ENCODE measurements at regions not wholly inside any gene's neighbourhood (a gene's known extent, or its start where the extent isn't known, plus 50 kb on each side); places are given as distances from the start of the nearest gene placed in this dataset.
"Not testable (repeated sequence)": the region's sequence is repeated elsewhere in the genome, so short reads cannot be mapped to it uniquely, and the experiment has no call there.

DNA sequence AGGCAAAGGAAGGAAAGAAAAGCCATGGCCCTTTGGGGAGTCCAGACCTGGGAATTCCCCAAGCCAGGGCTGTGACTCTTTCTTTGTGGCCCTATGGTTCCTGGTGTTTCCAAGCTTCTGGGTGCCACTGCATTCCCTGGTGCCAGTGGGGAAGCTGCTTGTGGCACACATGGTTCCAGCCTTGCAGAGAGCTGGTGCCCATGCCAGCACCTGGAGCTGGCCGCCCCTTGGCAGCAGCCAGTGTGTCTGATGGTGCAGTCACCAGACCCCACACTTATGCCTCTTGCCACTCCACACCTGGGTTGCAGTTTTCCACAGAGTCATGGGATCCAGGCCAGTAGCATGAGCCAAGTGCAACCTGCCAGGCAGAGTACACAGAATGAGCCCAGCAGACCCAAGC, 1495.3 kb upstream of the NUDT12 start:
- H3K27me3 ChIP-seq (ENCODE audit: control insufficient read depth in 2 of 2, insufficient read depth in 2 of 2, low read length in 2 of 2): no peaks in the 10 kb centered on the region
- H3K27ac ChIP-seq (ENCODE audit: low read depth in 2 of 2, low read length in 2 of 2): no peak overlapping the region
- no peaks in the 10 kb centered on the region for H3K9me3 ChIP-seq (ENCODE audit: control insufficient read depth in 2 of 2, low read length in 2 of 2)
- H3K36me3 ChIP-seq (ENCODE audit: control insufficient read depth in 2 of 2, insufficient read depth in 2 of 2, low read length in 2 of 2): no peaks in the 10 kb centered on the region
- H3K4me1 ChIP-seq (ENCODE audit: control insufficient read depth in 2 of 2, insufficient read depth in 2 of 2, low read length in 2 of 2): no peaks in the 10 kb centered on the region
- no peak overlapping the region for H3K4me3 ChIP-seq (ENCODE audit: low read length in 2 of 2)
- H3K9ac ChIP-seq (ENCODE audit: low read depth in 1 of 2, low read length in 2 of 2): no peak overlapping the region

DNA sequence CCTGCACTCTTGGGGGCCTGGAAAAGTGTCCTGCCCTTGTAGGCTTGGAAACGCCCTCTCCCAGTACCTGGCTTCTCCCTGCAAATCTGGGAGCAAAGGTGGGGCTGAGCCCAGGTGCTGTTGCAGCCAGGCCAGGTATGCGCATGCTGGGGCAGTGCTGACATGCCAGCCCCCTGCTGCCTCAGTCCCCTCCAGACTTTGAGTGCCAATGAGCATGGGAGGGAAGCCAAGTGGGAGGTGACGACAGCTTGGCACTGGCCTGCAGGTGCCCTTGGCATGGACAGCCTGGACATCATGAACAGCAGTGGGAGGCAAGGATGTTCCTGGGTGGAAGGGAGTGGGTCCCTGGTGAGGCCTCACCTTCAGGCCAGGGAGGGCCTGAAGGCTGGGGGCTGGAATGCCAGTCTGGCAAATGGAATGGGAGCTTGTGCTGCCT, 1494.4 kb upstream of the NUDT12 start:
- Histone ChIP-seq H3K9ac (ENCODE audit: low read depth in 1 of 2, low read length in 2 of 2) (no peak overlapping the region), H3K4me1 (ENCODE audit: control insufficient read depth in 2 of 2, insufficient read depth in 2 of 2, low read length in 2 of 2) (no peaks in the 10 kb centered on the region), H3K9me3 (ENCODE audit: control insufficient read depth in 2 of 2, low read length in 2 of 2) (no peaks in the 10 kb centered on the region), H3K4me3 (ENCODE audit: low read length in 2 of 2) (no peak overlapping the region), H3K36me3 (ENCODE audit: control insufficient read depth in 2 of 2, insufficient read depth in 2 of 2, low read length in 2 of 2) (no peaks in the 10 kb centered on the region), H3K27me3 (ENCODE audit: control insufficient read depth in 2 of 2, insufficient read depth in 2 of 2, low read length in 2 of 2) (no peaks in the 10 kb centered on the region), H3K27ac (ENCODE audit: low read depth in 2 of 2, low read length in 2 of 2) (no peak overlapping the region)

DNA sequence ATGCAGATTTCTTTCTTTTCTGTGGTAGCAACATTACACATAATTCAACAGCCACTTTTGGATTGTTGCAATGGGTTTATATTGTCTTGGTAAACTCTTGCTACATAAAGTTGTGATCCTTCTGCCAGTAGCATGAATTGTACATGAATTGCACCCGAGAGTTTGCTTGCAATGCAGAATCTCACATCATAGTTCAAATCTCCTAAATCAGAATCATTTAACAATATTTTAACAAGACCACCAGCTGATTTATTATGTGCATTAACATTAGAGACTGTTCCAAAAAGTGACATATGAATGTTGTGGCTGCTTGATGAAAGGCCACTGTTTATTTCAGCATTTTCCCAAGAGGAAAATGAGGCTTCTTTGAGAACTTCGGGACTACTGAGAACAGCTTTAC, 1491.8 kb upstream of the NUDT12 start:
- Histone ChIP-seq H3K27ac (ENCODE audit: low read depth in 2 of 2, low read length in 2 of 2) (no peak overlapping the region), H3K9me3 (ENCODE audit: control insufficient read depth in 2 of 2, low read length in 2 of 2) (no peaks in the 10 kb centered on the region), H3K27me3 (ENCODE audit: control insufficient read depth in 2 of 2, insufficient read depth in 2 of 2, low read length in 2 of 2) (no peaks in the 10 kb centered on the region), H3K4me1 (ENCODE audit: control insufficient read depth in 2 of 2, insufficient read depth in 2 of 2, low read length in 2 of 2) (no peaks in the 10 kb centered on the region), H3K9ac (ENCODE audit: low read depth in 1 of 2, low read length in 2 of 2) (no peak overlapping the region), H3K4me3 (ENCODE audit: low read length in 2 of 2) (no peak overlapping the region), H3K36me3 (ENCODE audit: control insufficient read depth in 2 of 2, insufficient read depth in 2 of 2, low read length in 2 of 2) (no peaks in the 10 kb centered on the region)

DNA sequence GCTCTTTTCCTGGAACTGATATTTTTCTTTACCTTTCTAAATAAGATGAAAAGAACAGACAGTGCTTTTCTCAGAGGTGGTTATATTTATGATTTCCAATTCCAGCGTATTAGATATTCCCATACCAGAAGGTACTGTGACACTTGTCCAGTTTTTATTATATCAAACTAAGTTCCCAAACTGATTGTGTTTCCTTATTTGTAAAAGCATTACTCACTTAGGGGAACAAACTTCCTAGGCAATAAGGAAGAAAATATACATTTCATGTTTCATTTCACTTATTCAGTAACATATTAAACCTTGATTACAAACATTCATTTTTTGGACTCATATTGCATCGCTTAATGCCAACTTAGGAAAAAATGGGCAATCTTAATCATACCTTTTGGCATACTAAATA, 1480.0 kb upstream of the NUDT12 start:
- Histone ChIP-seq H3K4me3 (ENCODE audit: low read length in 2 of 2) (no peak overlapping the region), H3K4me1 (ENCODE audit: control insufficient read depth in 2 of 2, insufficient read depth in 2 of 2, low read length in 2 of 2) (no peaks in the 10 kb centered on the region), H3K27ac (ENCODE audit: low read depth in 2 of 2, low read length in 2 of 2) (no peak overlapping the region), H3K27me3 (ENCODE audit: control insufficient read depth in 2 of 2, insufficient read depth in 2 of 2, low read length in 2 of 2) (no peaks in the 10 kb centered on the region), H3K36me3 (ENCODE audit: control insufficient read depth in 2 of 2, insufficient read depth in 2 of 2, low read length in 2 of 2) (no peaks in the 10 kb centered on the region), H3K9ac (ENCODE audit: low read depth in 1 of 2, low read length in 2 of 2) (no peak overlapping the region), H3K9me3 (ENCODE audit: control insufficient read depth in 2 of 2, low read length in 2 of 2) (no peaks in the 10 kb centered on the region)

DNA sequence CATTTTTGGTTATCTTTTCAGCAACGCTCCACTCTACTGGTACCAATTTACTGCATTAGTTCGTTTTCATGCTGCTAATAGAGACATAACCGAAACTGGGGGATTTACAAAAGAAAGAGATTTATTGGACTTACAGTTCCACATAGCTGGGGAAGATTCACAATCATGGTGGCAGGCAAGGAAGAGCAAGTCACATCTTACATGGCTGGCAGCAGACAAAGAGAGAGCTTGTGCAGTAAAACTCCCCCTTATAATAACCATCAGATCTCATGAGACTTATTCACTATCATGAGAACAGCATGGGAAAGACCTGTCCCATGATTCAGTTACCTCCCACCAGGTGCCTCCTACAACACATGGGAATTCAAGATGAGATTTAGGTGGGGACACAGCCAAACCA, 1474.2 kb upstream of the NUDT12 start:
- not testable (repeated sequence) for H3K36me3 ChIP-seq (ENCODE audit: control insufficient read depth in 2 of 2, insufficient read depth in 2 of 2, low read length in 2 of 2); H3K9ac ChIP-seq (ENCODE audit: low read depth in 1 of 2, low read length in 2 of 2); H3K27me3 ChIP-seq (ENCODE audit: control insufficient read depth in 2 of 2, insufficient read depth in 2 of 2, low read length in 2 of 2); H3K4me1 ChIP-seq (ENCODE audit: control insufficient read depth in 2 of 2, insufficient read depth in 2 of 2, low read length in 2 of 2); H3K9me3 ChIP-seq (ENCODE audit: control insufficient read depth in 2 of 2, low read length in 2 of 2); H3K4me3 ChIP-seq (ENCODE audit: low read length in 2 of 2); H3K27ac ChIP-seq (ENCODE audit: low read depth in 2 of 2, low read length in 2 of 2)

DNA sequence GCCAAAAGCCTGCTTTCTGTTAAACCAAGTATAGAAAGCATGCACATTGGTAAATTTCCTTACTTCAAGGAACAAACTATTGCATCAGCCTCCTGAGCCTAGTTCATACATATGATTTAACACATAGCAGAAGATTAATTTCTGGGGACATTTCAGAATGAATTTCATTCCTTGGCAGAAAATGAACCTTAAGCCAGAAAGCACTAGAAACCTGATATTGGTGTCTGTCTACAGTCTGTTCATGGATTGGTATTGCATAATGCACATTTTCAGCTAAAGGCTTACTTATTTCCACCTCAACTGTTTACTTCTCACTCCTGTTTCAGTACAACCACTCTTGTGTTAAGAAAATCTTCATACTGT, 1471.8 kb upstream of the NUDT12 start:
- no peak overlapping the region for H3K27ac ChIP-seq (ENCODE audit: low read depth in 2 of 2, low read length in 2 of 2)
- no peaks in the 10 kb centered on the region for H3K36me3 ChIP-seq (ENCODE audit: control insufficient read depth in 2 of 2, insufficient read depth in 2 of 2, low read length in 2 of 2)
- H3K9ac ChIP-seq (ENCODE audit: low read depth in 1 of 2, low read length in 2 of 2): no peak overlapping the region
- H3K27me3 ChIP-seq (ENCODE audit: control insufficient read depth in 2 of 2, insufficient read depth in 2 of 2, low read length in 2 of 2): no peaks in the 10 kb centered on the region
- no peaks in the 10 kb centered on the region for H3K9me3 ChIP-seq (ENCODE audit: control insufficient read depth in 2 of 2, low read length in 2 of 2)
- peaks cover 0 to 2% of the 10 kb centered on the region in 2 donors for H3K4me1 ChIP-seq (ENCODE audit: control insufficient read depth in 2 of 2, insufficient read depth in 2 of 2, low read length in 2 of 2)
- H3K4me3 ChIP-seq (ENCODE audit: low read length in 2 of 2): no peak overlapping the region

DNA sequence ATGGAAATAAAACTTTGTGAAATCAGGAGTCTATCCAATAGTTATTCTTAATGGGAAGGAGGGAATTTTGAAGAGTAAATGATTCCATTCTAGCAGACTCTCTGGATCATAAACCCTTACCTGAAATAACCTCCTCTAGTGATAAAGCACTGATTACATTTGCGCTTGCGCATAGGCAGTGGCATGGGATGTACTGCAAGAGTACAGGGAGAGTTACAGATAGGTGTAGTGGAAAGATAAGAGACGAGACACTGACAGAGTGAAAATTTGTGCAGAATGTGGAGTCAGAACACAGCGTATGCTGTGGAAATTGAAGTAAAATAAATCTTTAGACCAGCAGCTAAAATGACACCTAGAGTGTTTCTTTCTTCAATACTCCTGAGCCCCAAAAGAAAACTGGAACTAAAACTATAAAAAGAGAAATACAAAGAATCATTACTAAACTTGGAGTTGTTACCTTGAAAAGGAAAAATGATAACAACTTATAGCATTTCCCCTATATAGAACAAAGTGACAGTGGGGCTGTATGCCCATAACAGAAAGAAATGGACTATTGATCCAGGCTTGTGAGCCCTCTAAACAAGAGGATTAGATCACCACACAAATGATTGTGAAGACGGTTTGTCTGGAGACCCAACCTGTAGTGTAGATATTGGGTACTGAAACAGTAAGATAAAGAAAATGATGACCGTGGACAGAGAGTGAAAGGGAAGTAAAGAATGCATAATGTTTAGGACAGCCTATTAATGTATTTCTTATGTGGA, 1471.2 kb upstream of the NUDT12 start:
- Histone ChIP-seq H3K9me3 (ENCODE audit: control insufficient read depth in 2 of 2, low read length in 2 of 2) (no peaks in the 10 kb centered on the region), H3K4me3 (ENCODE audit: low read length in 2 of 2) (no peak overlapping the region), H3K4me1 (ENCODE audit: control insufficient read depth in 2 of 2, insufficient read depth in 2 of 2, low read length in 2 of 2) (peaks cover 0 to 2% of the 10 kb centered on the region in 2 donors), H3K27ac (ENCODE audit: low read depth in 2 of 2, low read length in 2 of 2) (no peak overlapping the region), H3K9ac (ENCODE audit: low read depth in 1 of 2, low read length in 2 of 2) (no peak overlapping the region), H3K36me3 (ENCODE audit: control insufficient read depth in 2 of 2, insufficient read depth in 2 of 2, low read length in 2 of 2) (no peaks in the 10 kb centered on the region), H3K27me3 (ENCODE audit: control insufficient read depth in 2 of 2, insufficient read depth in 2 of 2, low read length in 2 of 2) (no peaks in the 10 kb centered on the region)

DNA sequence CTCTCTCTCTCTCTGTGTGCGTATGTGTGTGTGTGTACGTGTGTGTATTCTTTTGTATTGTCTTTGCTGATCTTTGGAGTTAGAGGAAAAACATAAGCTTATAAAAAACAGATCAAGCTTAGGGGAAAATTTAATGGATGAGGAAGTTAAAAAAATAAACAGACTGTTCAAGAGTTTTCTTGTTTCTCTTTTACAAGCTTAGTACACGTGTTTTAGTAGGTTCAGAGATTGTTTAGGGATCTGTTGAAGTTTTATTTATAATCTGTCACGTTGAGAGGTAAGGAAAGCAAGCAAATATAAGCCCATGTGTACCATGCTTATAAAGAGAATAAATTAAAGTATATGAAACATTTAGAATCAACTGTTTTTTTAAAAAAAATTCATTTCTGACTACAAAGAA, 1470.3 kb upstream of the NUDT12 start:
- Histone ChIP-seq H3K27me3 (ENCODE audit: control insufficient read depth in 2 of 2, insufficient read depth in 2 of 2, low read length in 2 of 2) (no peaks in the 10 kb centered on the region), H3K9me3 (ENCODE audit: control insufficient read depth in 2 of 2, low read length in 2 of 2) (no peaks in the 10 kb centered on the region), H3K27ac (ENCODE audit: low read depth in 2 of 2, low read length in 2 of 2) (no peak overlapping the region), H3K36me3 (ENCODE audit: control insufficient read depth in 2 of 2, insufficient read depth in 2 of 2, low read length in 2 of 2) (no peaks in the 10 kb centered on the region), H3K4me3 (ENCODE audit: low read length in 2 of 2) (no peak overlapping the region), H3K4me1 (ENCODE audit: control insufficient read depth in 2 of 2, insufficient read depth in 2 of 2, low read length in 2 of 2) (peaks cover 0 to 2% of the 10 kb centered on the region in 2 donors), H3K9ac (ENCODE audit: low read depth in 1 of 2, low read length in 2 of 2) (no peak overlapping the region)

DNA sequence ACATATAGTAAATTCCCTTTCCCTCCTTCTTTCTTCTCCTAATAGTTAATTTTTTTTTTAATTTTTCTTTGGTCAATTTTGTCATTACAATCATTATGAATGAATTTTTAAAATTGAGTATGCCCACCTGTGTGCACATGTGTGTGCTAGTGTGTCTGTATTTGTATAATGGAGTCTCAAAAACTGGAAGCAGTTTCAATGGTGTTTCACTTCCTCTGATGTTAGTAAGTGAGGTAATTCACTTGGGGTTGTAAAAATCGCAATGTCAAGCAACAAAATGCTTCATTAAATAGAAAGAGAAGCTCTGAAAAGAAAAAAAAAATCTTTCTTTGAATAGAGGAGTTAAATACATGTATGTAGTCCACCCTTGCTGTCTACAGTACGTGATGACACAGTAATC, 1467.6 kb upstream of the NUDT12 start:
- no peaks in the 10 kb centered on the region for H3K9me3 ChIP-seq (ENCODE audit: control insufficient read depth in 2 of 2, low read length in 2 of 2)
- H3K9ac ChIP-seq (ENCODE audit: low read depth in 1 of 2, low read length in 2 of 2): no peak overlapping the region
- H3K4me1 ChIP-seq (ENCODE audit: control insufficient read depth in 2 of 2, insufficient read depth in 2 of 2, low read length in 2 of 2): peaks cover 0 to 2% of the 10 kb centered on the region in 2 donors
- no peaks in the 10 kb centered on the region for H3K36me3 ChIP-seq (ENCODE audit: control insufficient read depth in 2 of 2, insufficient read depth in 2 of 2, low read length in 2 of 2)
- no peak overlapping the region for H3K27ac ChIP-seq (ENCODE audit: low read depth in 2 of 2, low read length in 2 of 2)
- H3K27me3 ChIP-seq (ENCODE audit: control insufficient read depth in 2 of 2, insufficient read depth in 2 of 2, low read length in 2 of 2): no peaks in the 10 kb centered on the region
- H3K4me3 ChIP-seq (ENCODE audit: low read length in 2 of 2): no peak overlapping the region

DNA sequence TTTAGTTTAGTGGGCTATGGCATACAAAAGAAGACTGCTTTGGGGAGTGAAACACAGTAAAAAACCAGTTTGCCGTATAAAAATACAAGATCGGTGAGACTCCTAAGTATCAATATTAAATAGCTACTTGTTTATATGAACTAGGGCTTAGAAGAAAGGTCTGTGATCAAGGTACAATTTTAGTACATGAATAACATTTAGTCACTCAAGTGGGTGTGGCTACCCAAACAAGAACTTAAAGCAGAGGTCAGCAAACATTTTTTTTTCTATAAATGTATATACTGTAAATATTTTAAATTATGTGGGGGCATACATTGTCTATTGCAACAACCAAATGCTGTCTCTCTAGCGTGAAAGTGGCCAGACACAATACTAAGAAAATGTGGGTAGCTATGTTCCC, 1452.5 kb upstream of the NUDT12 start:
- no peaks in the 10 kb centered on the region for H3K27me3 ChIP-seq (ENCODE audit: control insufficient read depth in 2 of 2, insufficient read depth in 2 of 2, low read length in 2 of 2)
- no peaks in the 10 kb centered on the region for H3K36me3 ChIP-seq (ENCODE audit: control insufficient read depth in 2 of 2, insufficient read depth in 2 of 2, low read length in 2 of 2)
- no peak overlapping the region for H3K9ac ChIP-seq (ENCODE audit: low read depth in 1 of 2, low read length in 2 of 2)
- no peaks in the 10 kb centered on the region for H3K4me1 ChIP-seq (ENCODE audit: control insufficient read depth in 2 of 2, insufficient read depth in 2 of 2, low read length in 2 of 2)
- H3K9me3 ChIP-seq (ENCODE audit: control insufficient read depth in 2 of 2, low read length in 2 of 2): no peaks in the 10 kb centered on the region
- no peak overlapping the region for H3K27ac ChIP-seq (ENCODE audit: low read depth in 2 of 2, low read length in 2 of 2)
- H3K4me3 ChIP-seq (ENCODE audit: low read length in 2 of 2): no peak overlapping the region

DNA sequence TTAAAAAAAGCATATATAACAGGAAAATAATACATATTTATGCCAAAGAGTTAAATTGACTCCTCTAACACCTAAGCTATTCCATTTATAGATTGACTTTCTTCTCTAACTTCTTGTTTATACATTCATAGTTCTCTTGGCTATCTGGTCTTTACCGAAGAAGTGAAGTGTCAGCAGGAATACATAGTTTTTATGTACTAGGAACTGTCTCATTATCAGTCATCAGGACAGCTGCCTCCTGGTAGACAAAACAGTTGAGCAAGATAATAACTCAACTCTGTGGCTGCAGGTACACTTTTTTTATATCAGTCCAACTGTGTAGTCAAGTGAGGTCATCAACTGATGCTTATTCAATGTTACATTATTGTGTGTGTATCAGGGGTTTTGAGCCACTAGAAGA, 1436.0 kb upstream of the NUDT12 start:
- Histone ChIP-seq H3K9ac (ENCODE audit: low read depth in 1 of 2, low read length in 2 of 2) (no peak overlapping the region), H3K4me3 (ENCODE audit: low read length in 2 of 2) (no peak overlapping the region), H3K36me3 (ENCODE audit: control insufficient read depth in 2 of 2, insufficient read depth in 2 of 2, low read length in 2 of 2) (no peaks in the 10 kb centered on the region), H3K27ac (ENCODE audit: low read depth in 2 of 2, low read length in 2 of 2) (no peak overlapping the region), H3K9me3 (ENCODE audit: control insufficient read depth in 2 of 2, low read length in 2 of 2) (no peaks in the 10 kb centered on the region), H3K4me1 (ENCODE audit: control insufficient read depth in 2 of 2, insufficient read depth in 2 of 2, low read length in 2 of 2) (no peaks in the 10 kb centered on the region), H3K27me3 (ENCODE audit: control insufficient read depth in 2 of 2, insufficient read depth in 2 of 2, low read length in 2 of 2) (no peaks in the 10 kb centered on the region)
